HL-60 (cell line): ENCODE measurements at regions not wholly inside any gene's neighbourhood (a gene's known extent, or its start where the extent isn't known, plus 50 kb on each side); places are given as distances from the start of the nearest gene placed in this dataset.
"Not testable (repeated sequence)": the region's sequence is repeated elsewhere in the genome, so short reads cannot be mapped to it uniquely, and the experiment has no call there.

Experiments
- GABPA ChIP-seq: IDR thresholded peaks from 2 replicates; pipeline ENCODE4 v1.6.1; 2012; ENCODE audit warnings: low read depth
- POLR2AphosphoS5 ChIP-seq: IDR thresholded peaks from 2 replicates; pipeline ENCODE4 v1.6.1; 2012; ENCODE audit warnings: low read depth
- REST ChIP-seq: IDR thresholded peaks from 2 replicates; pipeline ENCODE4 v1.6.1; 2012; ENCODE audit warnings: low read depth; ENCODE audit not compliant: insufficient replicate concordance
- TF ChIP-seq, protein P1 (sequence below): IDR thresholded peaks from one replicate; pipeline ENCODE4 v1.5.1; 2011; ENCODE audit warnings: low read length, control low read depth, inconsistent platforms; ENCODE audit not compliant: insufficient read depth

- TF ChIP-seq, protein P1, sequence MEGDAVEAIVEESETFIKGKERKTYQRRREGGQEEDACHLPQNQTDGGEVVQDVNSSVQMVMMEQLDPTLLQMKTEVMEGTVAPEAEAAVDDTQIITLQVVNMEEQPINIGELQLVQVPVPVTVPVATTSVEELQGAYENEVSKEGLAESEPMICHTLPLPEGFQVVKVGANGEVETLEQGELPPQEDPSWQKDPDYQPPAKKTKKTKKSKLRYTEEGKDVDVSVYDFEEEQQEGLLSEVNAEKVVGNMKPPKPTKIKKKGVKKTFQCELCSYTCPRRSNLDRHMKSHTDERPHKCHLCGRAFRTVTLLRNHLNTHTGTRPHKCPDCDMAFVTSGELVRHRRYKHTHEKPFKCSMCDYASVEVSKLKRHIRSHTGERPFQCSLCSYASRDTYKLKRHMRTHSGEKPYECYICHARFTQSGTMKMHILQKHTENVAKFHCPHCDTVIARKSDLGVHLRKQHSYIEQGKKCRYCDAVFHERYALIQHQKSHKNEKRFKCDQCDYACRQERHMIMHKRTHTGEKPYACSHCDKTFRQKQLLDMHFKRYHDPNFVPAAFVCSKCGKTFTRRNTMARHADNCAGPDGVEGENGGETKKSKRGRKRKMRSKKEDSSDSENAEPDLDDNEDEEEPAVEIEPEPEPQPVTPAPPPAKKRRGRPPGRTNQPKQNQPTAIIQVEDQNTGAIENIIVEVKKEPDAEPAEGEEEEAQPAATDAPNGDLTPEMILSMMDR, result not testable (repeated sequence)
- not testable (repeated sequence) for TF ChIP-seq REST, POLR2AphosphoS5, GABPA
Measured at GRCh38 chr11:67738231-67738630, 63.8 kb upstream of the ALDH3B2 start.
